H9 (cell line): ENCODE measurements at regions not wholly inside any gene's neighbourhood (a gene's known extent, or its start where the extent isn't known, plus 50 kb on each side); places are given as distances from the start of the nearest gene placed in this dataset.

Experiments used
- DNase-seq: peaks from one replicate; pipeline ENCODE4 v3.0.0-alpha.2; 2017
- H2AFZ ChIP-seq: one replicate; pipeline ENCODE4 v1.6.1; 2013; ENCODE audit warnings: mild to moderate bottlenecking, low read length, control low read depth, moderate library complexity
- H2AK5ac ChIP-seq: 2 replicates; pipeline ENCODE4 v1.6.1; 2013; ENCODE audit warnings: low read length, control low read depth, mixed read lengths; ENCODE audit not compliant: insufficient read length
- H2BK120ac ChIP-seq: one replicate; pipeline ENCODE4 v1.6.1; 2013; ENCODE audit warnings: low read depth, mild to moderate bottlenecking, low read length, control low read depth, inconsistent platforms; ENCODE audit not compliant: poor library complexity, severe bottlenecking
- H2BK12ac ChIP-seq: 2 replicates; pipeline ENCODE4 v1.6.1; 2013; ENCODE audit warnings: low read length, control low read depth, mixed read lengths, low read depth; ENCODE audit not compliant: insufficient read length
- H2BK15ac ChIP-seq: 2 replicates; pipeline ENCODE4 v1.6.1; 2013; ENCODE audit warnings: low read depth, low read length, control low read depth
- H2BK20ac ChIP-seq: one replicate; pipeline ENCODE4 v1.6.1; 2013; ENCODE audit warnings: low read depth, mild to moderate bottlenecking, low read length, control low read depth, inconsistent platforms; ENCODE audit not compliant: poor library complexity, severe bottlenecking
- H2BK5ac ChIP-seq: 2 replicates; pipeline ENCODE4 v1.6.1; 2013; ENCODE audit warnings: low read length, control low read depth, mixed read lengths; ENCODE audit not compliant: insufficient read length
- H3K14ac ChIP-seq: 2 replicates; pipeline ENCODE4 v1.6.1; 2013; ENCODE audit warnings: low read length, control low read depth; ENCODE audit not compliant: insufficient read depth
- H3K18ac ChIP-seq: 2 replicates; pipeline ENCODE4 v1.6.1; 2013; ENCODE audit warnings: low read depth, mild to moderate bottlenecking, mixed read lengths, low read length, control low read depth; ENCODE audit not compliant: insufficient read length
- H3K23ac ChIP-seq: 2 replicates; pipeline ENCODE4 v1.6.1; 2013; ENCODE audit warnings: low read length, control low read depth, mixed read lengths, low read depth; ENCODE audit not compliant: insufficient read length
- H3K23me2 ChIP-seq: 2 replicates; pipeline ENCODE4 v1.6.1; 2013; ENCODE audit warnings: low read depth, mild to moderate bottlenecking, mixed read lengths, low read length, control low read depth; ENCODE audit not compliant: insufficient read length, poor library complexity, severe bottlenecking
- H3K27ac ChIP-seq: 2 replicates; pipeline ENCODE4 v1.5.1; 2013; ENCODE audit warnings: low read length, control low read depth, mixed read lengths, low read depth; ENCODE audit not compliant: insufficient read length
- H3K27me3 ChIP-seq: 2 replicates; pipeline ENCODE4 v1.6.1; 2013; ENCODE audit warnings: low read length, control low read depth, inconsistent platforms; ENCODE audit not compliant: insufficient read depth
- H3K4ac ChIP-seq: 2 replicates; pipeline ENCODE4 v1.6.1; 2013; ENCODE audit warnings: low read depth, mild to moderate bottlenecking, control low read depth, inconsistent platforms, low read length, moderate library complexity
- H3K4me1 ChIP-seq: 2 replicates; pipeline ENCODE4 v1.6.1; 2013; ENCODE audit warnings: low read length, control low read depth, inconsistent platforms; ENCODE audit not compliant: insufficient read depth
- H3K4me2 ChIP-seq: 2 replicates; pipeline ENCODE4 v1.6.1; 2013; ENCODE audit warnings: low read length, control low read depth, mixed read lengths; ENCODE audit not compliant: insufficient read length, insufficient read depth
- H3K56ac ChIP-seq: 2 replicates; pipeline ENCODE4 v1.6.1; 2013; ENCODE audit warnings: low read depth, mild to moderate bottlenecking, mixed read lengths, low read length, control low read depth; ENCODE audit not compliant: insufficient read length
- H3K79me1 ChIP-seq: 2 replicates; pipeline ENCODE4 v1.6.1; 2013; ENCODE audit warnings: low read depth, mild to moderate bottlenecking, moderate library complexity, low read length, control low read depth, inconsistent platforms; ENCODE audit not compliant: insufficient read depth, poor library complexity, severe bottlenecking
- H3K79me2 ChIP-seq: 2 replicates; pipeline ENCODE4 v1.6.1; 2013; ENCODE audit warnings: low read length, control low read depth, inconsistent platforms; ENCODE audit not compliant: insufficient read depth
- H3K9ac ChIP-seq: 2 replicates; pipeline ENCODE4 v1.6.1; 2013; ENCODE audit warnings: low read length, control low read depth, mixed read lengths; ENCODE audit not compliant: insufficient read length; ENCODE audit errors: extremely low read depth
- H3K9me3 ChIP-seq: one replicate; pipeline ENCODE4 v1.6.1; 2013; ENCODE audit warnings: low read depth, low read length, inconsistent platforms; ENCODE audit not compliant: control insufficient read depth
- H3T11ph ChIP-seq: one replicate; pipeline ENCODE4 v1.6.1; 2013; ENCODE audit warnings: mild to moderate bottlenecking, low read length, control low read depth, inconsistent platforms
- H4K20me1 ChIP-seq: one replicate; pipeline ENCODE4 v1.6.1; 2013; ENCODE audit not compliant: control insufficient read depth, insufficient read length, insufficient read depth
- H4K5ac ChIP-seq: 2 replicates; pipeline ENCODE4 v1.6.1; 2013; ENCODE audit warnings: low read depth, mild to moderate bottlenecking, mixed read lengths, low read length, control low read depth; ENCODE audit not compliant: insufficient read length
- H4K8ac ChIP-seq: replicated peaks from 2 replicates; pipeline ENCODE4 v1.6.1; 2013; ENCODE audit warnings: low read length, control low read depth, mixed read lengths, low read depth; ENCODE audit not compliant: insufficient read length
- H4K91ac ChIP-seq: 2 replicates; pipeline ENCODE4 v1.6.1; 2013; ENCODE audit warnings: low read depth, mild to moderate bottlenecking, moderate library complexity, mixed read lengths, low read length, control low read depth; ENCODE audit not compliant: insufficient read length
- H3K27ac Mint-ChIP-seq, 3 experiments: 2 replicates in 2 of 3; 3 replicates in 1 of 3; pipeline ENCODE4 v1.8.0; 2020 to 2021; ENCODE audit warnings: mixed read lengths in 3 of 3, mild to moderate bottlenecking in 1 of 3, moderate library complexity in 1 of 3
- H3K27me3 Mint-ChIP-seq: 2 replicates; pipeline ENCODE4 v1.8.0; 2021; ENCODE audit warnings: low read depth, mild to moderate bottlenecking, moderate library complexity, mixed read lengths
- H3K36me3 Mint-ChIP-seq, 3 experiments: 2 replicates in 2 of 3; 3 replicates in 1 of 3; pipeline ENCODE4 v1.8.0; 2020 to 2021; ENCODE audit warnings: low read depth in 3 of 3, mixed read lengths in 3 of 3; ENCODE audit not compliant: insufficient read depth in 1 of 3
- H3K4me1 Mint-ChIP-seq, 2 experiments: 2 replicates each; pipeline ENCODE4 v1.8.0; 2020; ENCODE audit warnings: mixed read lengths in 2 of 2
- H3K4me3 Mint-ChIP-seq, 2 experiments: 2 replicates in 1 of 2; 3 replicates in 1 of 2; pipeline ENCODE4 v1.8.0; 2020 to 2021; ENCODE audit warnings: mild to moderate bottlenecking in 2 of 2, mixed read lengths in 2 of 2, moderate library complexity in 1 of 2
- H3K9me3 Mint-ChIP-seq, 2 experiments: 2 replicates in 1 of 2; 3 replicates in 1 of 2; pipeline ENCODE4 v1.8.0; 2020; ENCODE audit warnings: mild to moderate bottlenecking in 2 of 2, mixed read lengths in 2 of 2, moderate library complexity in 1 of 2
- CTCF ChIP-seq: fragments of 200-600 bp; sonication (generic); conservative IDR thresholded peaks from 3 replicates; pipeline ENCODE4 v1.8.0; 2021; ENCODE audit warnings: antibody characterized with exemption, mild to moderate bottlenecking
- WGBS: extraction: QIAGEN DNeasy Blood & Tissue Kit; methylation state at CpG from one replicate; pipeline ENCODE4 v1.1.7; 2013; ENCODE audit warnings: missing lambda C conversion rate, low lambda C conversion rate, mixed read lengths; ENCODE audit not compliant: insufficient read length; ENCODE audit errors: extremely low coverage; 5-methylcytosine and 5-hydroxymethylcytosine counted together

GRCh38 chr3:34807611-34808010, 831.7 kb upstream of the ARPP21 start:
- Histone ChIP-seq H3K4me1 (peaks cover 7% of the 10 kb centered on the region; the same call in 1 of the 2 replicates), H3T11ph (no peak overlapping the region), H3K4ac (no peak overlapping the region), H2AK5ac (no peak overlapping the region), H4K20me1 (no peaks in the 10 kb centered on the region), H4K91ac (no peak overlapping the region), H3K4me2 (no peak overlapping the region), H2BK12ac (no peak overlapping the region), H3K9me3 (no peaks in the 10 kb centered on the region), H3K27me3 (no peaks in the 10 kb centered on the region), H3K23ac (no peak overlapping the region), H3K14ac (no peak overlapping the region), H3K23me2 (no peaks in the 10 kb centered on the region), H3K18ac (no peak overlapping the region), H3K79me2 (no peaks in the 10 kb centered on the region), H3K9ac (no peak overlapping the region), H3K27ac (no peak overlapping the region), H2BK120ac (no peak overlapping the region), H2BK20ac (no peak overlapping the region), H2BK15ac (no peak overlapping the region), H2BK5ac (no peak overlapping the region), H4K5ac (no peak overlapping the region), H2AFZ (no peak overlapping the region), H4K8ac (no peak overlapping the region), H3K56ac (no peak overlapping the region), H3K79me1 (no peaks in the 10 kb centered on the region)
- H3K9me3 Mint-ChIP-seq = no peaks in the 10 kb centered on the region; a peak in 1 of 5 replicates
- WGBS = no CpG with 5 or more reads among the region's 1 CpG
- peaks cover 18 to 22% of the 10 kb centered on the region in 2 experiments for H3K4me1 Mint-ChIP-seq
- no peaks in the 10 kb centered on the region; a peak in 2 of 7 replicates for H3K36me3 Mint-ChIP-seq
- H3K4me3 Mint-ChIP-seq = no peak overlapping the region
- TF ChIP-seq CTCF = no peak
- no peak for DNase-seq
- H3K27me3 Mint-ChIP-seq = no peaks in the 10 kb centered on the region
- peak overlapping the region in 2 of 3 experiments; percentile 22 to 62; a peak in 4 of 7 replicates for H3K27ac Mint-ChIP-seq
